GM12892 (cell line): ENCODE measurements at regions not wholly inside any gene's neighbourhood (a gene's known extent, or its start where the extent isn't known, plus 50 kb on each side); places are given as distances from the start of the nearest gene placed in this dataset.

Experiments used
- DNase-seq: peaks from one replicate; pipeline ENCODE4 v3.0.0; 2011; ENCODE audit not compliant: insufficient read length
- FAIRE-seq: peaks from 2 replicates; lab custom pipeline; 2011; peaks lifted over from hg19 to GRCh38; lab: Jason Lieb, UNC
- POLR2A ChIP-seq: IDR thresholded peaks from 2 replicates; pipeline ENCODE4 v1.6.1; 2011; ENCODE audit warnings: low read depth, low read length, control low read depth
- POLR2AphosphoS5 ChIP-seq: IDR thresholded peaks from 2 replicates; pipeline ENCODE4 v1.6.1; 2011; ENCODE audit warnings: low read depth, low read length, control low read depth
- TAF1 ChIP-seq: IDR thresholded peaks from 2 replicates; pipeline ENCODE4 v1.6.1; 2011; ENCODE audit warnings: low read depth, mild to moderate bottlenecking, control low read depth, low read length, borderline replicate concordance

DNA sequence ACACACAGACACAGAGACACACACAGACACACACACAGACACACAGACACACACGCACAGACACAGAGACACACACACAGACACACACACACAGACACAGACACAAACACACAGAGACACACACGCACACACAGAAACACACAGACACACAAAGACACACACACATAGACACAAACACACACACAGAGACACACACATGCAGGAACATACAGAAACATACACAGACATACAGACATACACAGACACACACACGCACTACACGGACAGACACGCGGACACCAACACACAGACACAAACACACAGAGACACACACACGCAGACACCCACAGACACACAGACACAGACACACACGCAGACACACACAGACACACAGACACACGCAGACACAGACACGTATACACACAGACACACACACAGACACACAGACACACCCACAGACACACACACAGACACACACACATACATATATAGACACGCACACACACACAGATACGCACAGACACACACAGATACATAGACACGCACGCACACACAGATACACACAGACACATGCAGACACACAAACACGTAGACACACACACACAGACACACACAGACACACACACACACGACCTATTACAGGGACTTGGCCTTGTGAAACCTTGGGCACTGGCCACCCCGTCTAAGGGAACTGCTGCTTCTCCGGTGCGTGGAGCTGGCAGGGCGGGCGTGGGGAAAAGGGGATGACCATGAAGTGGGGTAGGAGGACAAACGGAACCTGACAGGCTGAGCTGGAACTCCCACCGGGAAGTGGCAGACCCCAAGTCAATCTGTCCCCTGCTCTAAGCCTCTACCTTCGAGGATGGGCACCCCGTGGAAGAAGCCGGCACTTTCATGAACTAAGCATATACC is 211.4 kb downstream of the TFCP2L1 start:
- no peak for FAIRE-seq
- TF ChIP-seq POLR2AphosphoS5 = no peak
- TF ChIP-seq POLR2A = no peak
- no peak for TF ChIP-seq TAF1
- DNase-seq = no peak

DNA sequence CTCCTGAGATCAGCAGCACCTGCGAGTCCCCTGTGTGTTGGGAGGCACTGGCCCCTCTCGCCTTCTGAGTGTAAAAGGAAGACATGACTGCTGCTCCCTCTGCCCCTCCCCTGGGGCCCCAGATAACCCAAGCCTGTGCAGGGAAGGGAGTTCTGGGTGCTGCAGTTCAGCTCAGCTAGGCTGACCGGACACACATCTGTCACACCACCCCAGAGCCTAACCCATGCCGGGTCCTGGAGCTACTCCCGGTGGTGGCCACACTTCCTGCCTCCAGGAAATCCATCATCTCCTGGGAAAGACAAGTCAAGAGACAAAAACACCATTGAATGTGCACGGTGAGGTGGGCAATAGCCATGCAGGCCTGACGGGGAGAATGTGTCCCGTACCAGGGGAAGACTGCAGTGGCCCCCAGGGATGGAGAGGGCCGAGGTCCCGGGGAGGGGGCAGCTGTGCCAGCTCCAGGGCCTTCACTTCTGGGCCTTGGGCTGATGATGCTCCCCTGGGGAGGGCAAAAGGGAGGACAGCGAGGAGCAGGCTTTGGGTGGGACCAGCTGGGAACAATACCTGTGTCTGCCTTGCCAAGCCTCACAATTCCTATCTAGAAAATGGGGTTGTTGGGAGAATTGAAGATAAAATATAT is 210.6 kb downstream of the TFCP2L1 start:
- DNase-seq (no peak), FAIRE-seq (no peak)
- TF ChIP-seq POLR2AphosphoS5 = no peak
- TF ChIP-seq POLR2A = no peak
- TF ChIP-seq TAF1 = no peak

DNA sequence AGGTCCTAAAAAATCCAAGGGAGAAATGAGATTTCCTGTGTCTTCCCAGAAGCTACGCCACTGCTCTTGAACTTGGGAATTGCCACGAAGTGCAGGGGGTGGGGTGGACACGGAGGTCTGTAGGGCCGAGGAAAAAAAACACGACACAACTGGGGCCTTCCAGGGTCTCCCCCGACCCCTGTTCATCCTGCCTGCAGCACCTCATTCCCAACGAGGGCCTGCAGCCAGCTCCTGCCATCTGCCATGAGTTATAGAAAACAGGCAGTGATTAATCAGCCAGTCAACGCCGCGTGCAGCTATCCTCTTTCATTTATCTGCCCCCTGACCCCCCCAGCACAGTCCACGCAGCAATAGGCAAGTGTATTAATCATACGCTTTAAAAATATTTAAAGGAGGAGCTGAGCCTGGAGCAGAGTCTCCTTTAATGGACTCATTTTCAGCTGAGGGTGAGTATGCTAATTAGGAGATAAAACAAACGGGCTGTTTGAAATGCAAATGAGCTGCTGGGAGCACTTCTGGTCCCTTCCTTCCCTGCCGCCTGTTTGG is 209.9 kb downstream of the TFCP2L1 start:
- FAIRE-seq (no peak), DNase-seq (no peak)
- peak; percentile 100 for TF ChIP-seq POLR2A
- TF ChIP-seq POLR2AphosphoS5 = peak; percentile 99
- TF ChIP-seq TAF1 = no peak

DNA sequence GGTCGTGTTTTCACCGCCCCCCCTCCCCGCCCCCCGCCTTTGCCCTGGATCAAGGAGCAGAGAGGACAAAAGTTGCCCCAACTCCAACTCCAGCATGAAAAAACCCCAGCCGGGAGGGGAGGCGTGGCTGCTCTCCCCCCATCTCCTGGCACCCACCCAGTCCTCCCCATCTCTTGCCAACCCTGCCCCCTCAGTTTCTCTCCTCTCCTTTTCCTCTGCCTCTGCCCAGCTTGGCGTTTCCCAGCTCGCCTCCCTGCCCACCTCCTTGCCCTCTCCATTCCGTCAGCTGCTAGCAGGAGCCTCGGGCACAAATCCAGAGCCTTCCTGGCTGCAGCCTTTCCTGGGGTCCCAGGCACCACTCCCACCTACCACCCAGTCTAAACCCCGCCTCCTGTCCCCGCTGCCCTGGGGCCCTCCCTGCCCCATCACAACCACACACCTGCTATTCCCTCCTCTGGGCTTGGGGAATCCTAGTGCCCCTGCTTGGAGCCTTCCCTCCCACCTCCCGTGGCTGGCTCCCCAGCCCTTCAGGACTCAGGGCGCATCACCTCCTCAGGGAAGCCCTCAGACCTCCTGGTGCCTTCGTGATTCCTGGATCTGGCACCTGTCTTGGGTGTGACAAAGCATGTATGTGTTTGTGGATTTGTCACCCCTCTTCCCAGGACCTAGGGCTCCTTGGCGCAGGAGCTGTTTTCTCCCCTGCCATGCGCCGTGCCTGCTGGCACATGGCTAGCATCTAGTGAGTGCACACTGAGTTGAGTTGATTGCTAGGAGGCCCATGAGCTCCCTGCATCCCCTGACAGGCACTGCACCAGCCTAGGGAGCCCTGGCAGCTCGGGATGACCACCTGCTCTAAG is 209.1 kb downstream of the TFCP2L1 start:
- no peak for FAIRE-seq
- DNase-seq = no peak
- TF ChIP-seq POLR2AphosphoS5 (no peak), POLR2A (no peak), TAF1 (no peak)

DNA sequence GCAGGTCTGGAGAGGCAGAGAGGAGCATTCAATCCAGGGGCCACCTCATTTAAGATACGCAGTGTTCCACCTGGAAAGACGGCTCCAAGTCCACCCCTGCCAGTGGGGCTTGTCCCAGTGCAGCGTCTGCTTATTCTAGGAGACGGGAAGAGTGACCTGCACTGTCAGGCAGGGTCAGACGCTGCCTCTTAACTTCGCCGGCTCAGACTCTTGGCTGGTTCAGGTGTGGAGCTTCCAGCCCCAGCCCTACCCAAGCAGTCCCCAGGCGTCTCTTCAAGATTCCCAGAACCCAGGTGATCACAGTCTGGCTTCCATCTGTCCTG is 208.5 kb downstream of the TFCP2L1 start:
- TF ChIP-seq POLR2AphosphoS5 (no peak), POLR2A (no peak), TAF1 (no peak)
- FAIRE-seq = no peak
- DNase-seq = no peak

DNA sequence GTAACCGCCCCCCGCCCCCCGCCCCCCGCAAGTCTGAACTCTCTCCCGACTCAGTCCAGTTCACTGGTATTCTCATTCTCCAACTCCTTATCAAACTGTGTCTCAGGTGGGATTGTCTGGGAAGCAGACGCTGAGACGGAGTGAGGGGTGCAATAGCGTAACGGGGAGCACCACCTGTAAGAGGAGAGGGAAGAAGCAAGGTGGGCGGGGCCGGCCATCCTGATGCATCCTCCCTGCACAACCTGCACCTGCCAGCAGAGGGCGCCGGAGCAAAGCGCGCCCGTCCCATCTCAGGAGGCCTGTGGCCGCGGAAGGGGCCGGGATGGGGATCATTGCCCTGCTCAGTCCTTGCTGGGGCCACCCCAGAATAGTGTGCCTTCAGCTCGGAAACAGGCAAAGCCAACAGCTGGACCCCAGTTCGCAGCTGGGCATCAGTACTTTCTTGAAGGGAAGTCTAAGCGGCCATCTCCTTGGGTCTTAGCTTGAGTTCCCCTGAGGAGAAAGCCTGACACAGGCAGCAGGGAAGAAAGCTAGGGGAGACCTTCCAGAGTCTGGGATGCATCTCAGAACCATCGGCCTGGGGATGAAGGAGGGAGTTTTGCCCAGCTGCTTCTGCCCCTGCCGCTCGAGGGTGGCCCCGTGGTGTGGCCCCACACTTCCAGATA is 208.0 kb downstream of the TFCP2L1 start:
- TF ChIP-seq POLR2A (no peak), TAF1 (no peak), POLR2AphosphoS5 (no peak)
- DNase-seq = peak; percentile 61
- peak; percentile 83 for FAIRE-seq

DNA sequence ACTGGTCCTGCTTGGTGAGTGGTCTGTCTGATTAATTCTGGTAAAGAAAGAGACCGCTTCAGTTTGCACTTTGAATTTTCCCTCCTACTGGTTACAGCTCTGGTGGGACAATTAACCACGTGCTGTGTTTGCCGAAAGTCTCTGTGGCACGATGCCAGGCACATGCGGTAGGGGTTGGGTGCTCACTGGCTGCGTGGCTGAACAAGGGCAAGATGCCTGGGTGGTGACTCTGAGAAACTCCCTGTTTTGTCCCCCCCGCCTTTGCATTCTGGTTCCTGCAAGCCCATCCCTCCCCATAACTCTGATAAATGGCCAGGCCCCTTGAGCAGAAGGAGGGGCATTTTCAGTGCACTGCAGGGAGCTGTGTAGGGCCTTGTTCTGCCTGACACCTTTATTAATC is 206.1 kb downstream of the TFCP2L1 start:
- TF ChIP-seq TAF1 = no peak
- no peak for TF ChIP-seq POLR2AphosphoS5
- TF ChIP-seq POLR2A = no peak
- DNase-seq (no peak), FAIRE-seq (no peak)

DNA sequence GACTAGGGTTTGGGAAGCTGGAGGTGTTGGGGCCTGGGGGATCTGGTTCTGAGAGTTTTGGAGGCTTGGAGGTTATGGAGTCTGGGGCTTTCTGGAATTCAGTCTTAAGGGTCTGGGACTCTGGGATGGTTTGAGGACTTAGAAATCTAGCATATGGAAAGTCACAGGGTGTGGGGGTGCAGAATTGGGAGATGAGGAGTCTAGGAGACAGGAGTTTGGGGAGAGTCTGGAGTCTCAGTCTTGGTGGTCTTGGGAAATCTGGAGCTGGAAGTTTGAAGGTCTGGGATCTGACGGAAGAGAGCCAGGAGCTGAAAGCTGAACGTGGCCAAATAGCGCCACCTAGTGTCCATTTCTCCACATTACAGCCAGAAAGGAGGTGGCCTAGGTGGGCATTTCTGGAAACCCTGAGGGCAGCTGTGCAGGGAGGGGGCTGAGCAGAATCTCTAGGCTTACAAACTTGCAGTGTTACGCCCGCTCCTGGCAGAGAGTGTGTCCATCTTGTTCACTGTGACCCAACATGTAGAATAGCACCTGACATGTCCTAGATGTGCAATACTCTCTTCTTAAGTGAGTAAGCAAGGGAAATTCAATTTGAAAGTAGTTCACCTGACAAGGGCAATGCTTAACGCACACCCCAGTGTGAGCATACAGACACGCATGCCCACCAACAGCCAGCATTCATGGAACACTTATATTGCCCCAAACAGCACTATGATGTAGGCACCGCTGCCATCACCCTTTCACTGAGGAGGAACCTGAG is 204.8 kb downstream of the TFCP2L1 start:
- TF ChIP-seq POLR2AphosphoS5 = no peak
- FAIRE-seq (peak; percentile 91), DNase-seq (no peak)

DNA sequence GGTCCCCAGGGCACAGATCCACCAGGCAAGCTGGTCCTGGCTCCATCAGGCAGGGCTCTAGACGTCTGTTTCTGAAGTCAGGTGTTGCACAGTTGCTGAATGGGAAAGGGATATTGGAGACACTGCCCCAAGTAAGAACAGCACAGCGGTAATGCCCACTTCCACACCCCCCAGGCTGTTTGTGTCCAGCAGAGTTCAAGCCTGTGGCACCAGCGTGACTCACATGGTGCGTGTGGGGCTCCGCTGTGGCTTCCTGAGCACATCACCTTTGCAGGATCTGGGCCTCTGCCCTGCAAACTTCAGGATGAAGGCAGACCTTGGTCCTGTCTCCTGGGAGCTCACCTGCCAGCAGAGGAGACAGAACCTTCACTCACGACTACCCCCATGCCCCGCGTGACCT is 203.3 kb downstream of the TFCP2L1 start:
- FAIRE-seq = no peak
- no peak for TF ChIP-seq TAF1
- TF ChIP-seq POLR2AphosphoS5 = no peak
- TF ChIP-seq POLR2A = no peak
- no peak for DNase-seq

DNA sequence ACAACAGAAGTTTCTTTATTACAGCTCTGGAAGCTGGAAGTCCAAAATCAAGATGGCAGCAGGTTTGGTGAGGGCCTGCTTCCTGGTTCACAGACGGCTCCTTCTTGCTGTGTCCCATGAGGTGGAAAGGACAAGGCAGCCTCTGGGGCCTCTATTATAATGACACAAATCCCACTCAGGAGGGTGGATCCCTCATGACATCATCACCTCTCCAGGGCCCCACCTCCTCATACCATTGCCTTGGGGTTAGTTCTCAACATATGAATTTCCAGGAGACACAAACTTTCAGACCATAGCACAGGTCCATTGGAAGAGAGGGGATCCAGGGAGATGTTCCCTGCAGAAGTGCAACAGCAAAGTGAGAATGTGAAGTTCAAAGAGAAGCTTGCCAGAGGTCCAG is 202.8 kb downstream of the TFCP2L1 start:
- DNase-seq = no peak
- no peak for FAIRE-seq
- TF ChIP-seq TAF1 (no peak), POLR2A (no peak), POLR2AphosphoS5 (no peak)
